ENCODE measurements at regions not wholly inside any gene's neighbourhood (a gene's known extent, or its start where the extent isn't known, plus 50 kb on each side); places are given as distances from the start of the nearest gene placed in this dataset.

DNA sequence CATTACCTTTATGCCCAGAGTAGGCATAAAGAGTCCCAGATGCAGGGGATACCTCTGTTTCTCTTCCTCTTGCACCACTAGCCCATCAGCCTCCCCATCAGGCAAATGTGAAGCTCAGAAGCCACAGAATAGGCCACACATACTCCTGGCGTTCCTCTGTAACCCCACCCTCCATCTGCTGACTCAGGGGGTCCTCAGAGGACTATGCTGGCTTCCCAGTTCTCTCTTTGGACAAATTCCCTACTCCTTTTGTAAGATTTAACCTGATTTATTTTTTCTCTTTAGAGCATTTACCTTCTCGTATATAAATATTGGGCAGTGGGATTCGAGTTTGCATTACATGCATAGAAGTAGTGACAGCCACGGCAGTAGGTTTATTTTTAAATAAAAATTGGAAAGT lies 262.3 kb upstream of the CADM1 start:
- TF ChIP-seq, protein P1, sequence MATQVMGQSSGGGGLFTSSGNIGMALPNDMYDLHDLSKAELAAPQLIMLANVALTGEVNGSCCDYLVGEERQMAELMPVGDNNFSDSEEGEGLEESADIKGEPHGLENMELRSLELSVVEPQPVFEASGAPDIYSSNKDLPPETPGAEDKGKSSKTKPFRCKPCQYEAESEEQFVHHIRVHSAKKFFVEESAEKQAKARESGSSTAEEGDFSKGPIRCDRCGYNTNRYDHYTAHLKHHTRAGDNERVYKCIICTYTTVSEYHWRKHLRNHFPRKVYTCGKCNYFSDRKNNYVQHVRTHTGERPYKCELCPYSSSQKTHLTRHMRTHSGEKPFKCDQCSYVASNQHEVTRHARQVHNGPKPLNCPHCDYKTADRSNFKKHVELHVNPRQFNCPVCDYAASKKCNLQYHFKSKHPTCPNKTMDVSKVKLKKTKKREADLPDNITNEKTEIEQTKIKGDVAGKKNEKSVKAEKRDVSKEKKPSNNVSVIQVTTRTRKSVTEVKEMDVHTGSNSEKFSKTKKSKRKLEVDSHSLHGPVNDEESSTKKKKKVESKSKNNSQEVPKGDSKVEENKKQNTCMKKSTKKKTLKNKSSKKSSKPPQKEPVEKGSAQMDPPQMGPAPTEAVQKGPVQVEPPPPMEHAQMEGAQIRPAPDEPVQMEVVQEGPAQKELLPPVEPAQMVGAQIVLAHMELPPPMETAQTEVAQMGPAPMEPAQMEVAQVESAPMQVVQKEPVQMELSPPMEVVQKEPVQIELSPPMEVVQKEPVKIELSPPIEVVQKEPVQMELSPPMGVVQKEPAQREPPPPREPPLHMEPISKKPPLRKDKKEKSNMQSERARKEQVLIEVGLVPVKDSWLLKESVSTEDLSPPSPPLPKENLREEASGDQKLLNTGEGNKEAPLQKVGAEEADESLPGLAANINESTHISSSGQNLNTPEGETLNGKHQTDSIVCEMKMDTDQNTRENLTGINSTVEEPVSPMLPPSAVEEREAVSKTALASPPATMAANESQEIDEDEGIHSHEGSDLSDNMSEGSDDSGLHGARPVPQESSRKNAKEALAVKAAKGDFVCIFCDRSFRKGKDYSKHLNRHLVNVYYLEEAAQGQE (IDR thresholded peaks at IDR 0.05; ENCODE audit: borderline replicate concordance) = no peak
- TF ChIP-seq EZH2 (IDR thresholded peaks at IDR 0.05; ENCODE audit: borderline replicate concordance, insufficient read depth, low read length, poor library complexity, severe bottlenecking) = no peak
- no peak for TF ChIP-seq RAD21 (conservative IDR thresholded peaks at IDR 0.05)
- no peak for TF ChIP-seq POLR2AphosphoS5 (IDR thresholded peaks at IDR 0.05)
- TF ChIP-seq, protein P2, sequence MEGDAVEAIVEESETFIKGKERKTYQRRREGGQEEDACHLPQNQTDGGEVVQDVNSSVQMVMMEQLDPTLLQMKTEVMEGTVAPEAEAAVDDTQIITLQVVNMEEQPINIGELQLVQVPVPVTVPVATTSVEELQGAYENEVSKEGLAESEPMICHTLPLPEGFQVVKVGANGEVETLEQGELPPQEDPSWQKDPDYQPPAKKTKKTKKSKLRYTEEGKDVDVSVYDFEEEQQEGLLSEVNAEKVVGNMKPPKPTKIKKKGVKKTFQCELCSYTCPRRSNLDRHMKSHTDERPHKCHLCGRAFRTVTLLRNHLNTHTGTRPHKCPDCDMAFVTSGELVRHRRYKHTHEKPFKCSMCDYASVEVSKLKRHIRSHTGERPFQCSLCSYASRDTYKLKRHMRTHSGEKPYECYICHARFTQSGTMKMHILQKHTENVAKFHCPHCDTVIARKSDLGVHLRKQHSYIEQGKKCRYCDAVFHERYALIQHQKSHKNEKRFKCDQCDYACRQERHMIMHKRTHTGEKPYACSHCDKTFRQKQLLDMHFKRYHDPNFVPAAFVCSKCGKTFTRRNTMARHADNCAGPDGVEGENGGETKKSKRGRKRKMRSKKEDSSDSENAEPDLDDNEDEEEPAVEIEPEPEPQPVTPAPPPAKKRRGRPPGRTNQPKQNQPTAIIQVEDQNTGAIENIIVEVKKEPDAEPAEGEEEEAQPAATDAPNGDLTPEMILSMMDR (IDR thresholded peaks at IDR 0.05; ENCODE audit: poor library complexity, severe bottlenecking) = no peak
- no peak for TF ChIP-seq TAF1 (IDR thresholded peaks at IDR 0.05; ENCODE audit: low read depth)
- TF ChIP-seq SMC3 (conservative IDR thresholded peaks at IDR 0.05; ENCODE audit: poor library complexity) = no peak
- TF ChIP-seq MXI1 (conservative IDR thresholded peaks at IDR 0.05; ENCODE audit: poor library complexity, severe bottlenecking) = no peak
- TF ChIP-seq EP300 (conservative IDR thresholded peaks at IDR 0.05; ENCODE audit: poor library complexity, severe bottlenecking) = no peak
- Histone ChIP-seq H3F3A (ENCODE audit: insufficient read depth, low read length, poor library complexity, severe bottlenecking) (no peaks in the 10 kb centered on the region), H3K27me3 (ENCODE audit: insufficient read depth, low read depth, low read length) (no peaks in the 10 kb centered on the region), H3K4me3 (ENCODE audit: low read length) (no peak overlapping the region), H3K9me2 (ENCODE audit: insufficient read depth, low read length) (no peaks in the 10 kb centered on the region), H3K9me3 (ENCODE audit: low read length) (no peaks in the 10 kb centered on the region), H3K36me3 (ENCODE audit: insufficient read depth, low read length) (no peaks in the 10 kb centered on the region), H2AFZ (ENCODE audit: low read depth, low read length) (no peak overlapping the region), H3K79me2 (replicated peaks; ENCODE audit: insufficient read depth, low read length) (no peaks in the 10 kb centered on the region), H3K9ac (ENCODE audit: low read length) (no peak overlapping the region), H4K20me1 (ENCODE audit: insufficient read depth) (no peaks in the 10 kb centered on the region), H3K27ac (ENCODE audit: low read length) (no peak overlapping the region), H3K4me2 (ENCODE audit: low read length) (no peak overlapping the region)

DNA sequence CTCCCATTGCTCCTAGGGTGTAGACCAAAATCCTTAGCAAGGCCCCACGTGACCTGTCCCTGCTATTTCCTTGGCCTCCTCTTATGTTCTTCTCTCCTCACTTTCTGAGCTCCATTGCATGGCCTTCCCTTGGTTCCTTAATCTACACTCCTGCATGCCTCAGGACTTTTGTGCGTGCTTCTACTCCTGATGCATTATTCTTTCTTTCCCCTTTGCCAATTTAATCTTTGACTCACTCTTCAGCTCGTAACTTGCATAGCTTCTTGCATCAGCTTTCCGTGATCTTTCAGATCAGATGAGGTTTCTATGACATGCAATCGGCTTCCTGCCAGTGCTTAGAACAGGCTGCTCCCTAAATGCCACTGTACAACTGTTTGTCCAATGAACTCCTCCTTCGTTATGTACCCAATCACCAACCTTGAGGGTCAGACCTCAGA lies 261.6 kb upstream of the CADM1 start:
- no peaks in the 10 kb centered on the region for H3K36me3 ChIP-seq (ENCODE audit: insufficient read depth, low read length)
- no peaks in the 10 kb centered on the region for H3K9me2 ChIP-seq (ENCODE audit: insufficient read depth, low read length)
- H3K27me3 ChIP-seq (ENCODE audit: insufficient read depth, low read depth, low read length) = peaks cover 4% of the 10 kb centered on the region
- TF ChIP-seq TAF1 (IDR thresholded peaks at IDR 0.05; ENCODE audit: low read depth) (no peak), MXI1 (conservative IDR thresholded peaks at IDR 0.05; ENCODE audit: poor library complexity, severe bottlenecking) (no peak), EZH2 (IDR thresholded peaks at IDR 0.05; ENCODE audit: borderline replicate concordance, insufficient read depth, low read length, poor library complexity, severe bottlenecking) (no peak), EP300 (conservative IDR thresholded peaks at IDR 0.05; ENCODE audit: poor library complexity, severe bottlenecking) (no peak), SMC3 (conservative IDR thresholded peaks at IDR 0.05; ENCODE audit: poor library complexity) (no peak), RAD21 (conservative IDR thresholded peaks at IDR 0.05) (no peak), POLR2AphosphoS5 (IDR thresholded peaks at IDR 0.05) (no peak)
- TF ChIP-seq, protein P1 (IDR thresholded peaks at IDR 0.05; ENCODE audit: borderline replicate concordance) = no peak
- TF ChIP-seq, protein P2 (IDR thresholded peaks at IDR 0.05; ENCODE audit: poor library complexity, severe bottlenecking) = no peak
- no peaks in the 10 kb centered on the region for H4K20me1 ChIP-seq (ENCODE audit: insufficient read depth)
- no peaks in the 10 kb centered on the region for H3K9me3 ChIP-seq (ENCODE audit: low read length)
- no peak overlapping the region for H3K4me2 ChIP-seq (ENCODE audit: low read length)
- no peak overlapping the region for H3K9ac ChIP-seq (ENCODE audit: low read length)
- no peaks in the 10 kb centered on the region for H3K79me2 ChIP-seq (replicated peaks; ENCODE audit: insufficient read depth, low read length)
- no peak overlapping the region for H2AFZ ChIP-seq (ENCODE audit: low read depth, low read length)
- H3F3A ChIP-seq (ENCODE audit: insufficient read depth, low read length, poor library complexity, severe bottlenecking) = no peaks in the 10 kb centered on the region
- H3K4me3 ChIP-seq (ENCODE audit: low read length) = no peak overlapping the region
- no peak overlapping the region for H3K27ac ChIP-seq (ENCODE audit: low read length)

Measured in neural cell (in vitro differentiated cells).